COR-L47 (cell line): ENCODE measurements at regions not wholly inside any gene's neighbourhood (a gene's known extent, or its start where the extent isn't known, plus 50 kb on each side); places are given as distances from the start of the nearest gene placed in this dataset.

Experiments
- DNase-seq: peaks from one replicate; lab custom pipeline; 2025; lab: John Stamatoyannopoulos, UW

DNA sequence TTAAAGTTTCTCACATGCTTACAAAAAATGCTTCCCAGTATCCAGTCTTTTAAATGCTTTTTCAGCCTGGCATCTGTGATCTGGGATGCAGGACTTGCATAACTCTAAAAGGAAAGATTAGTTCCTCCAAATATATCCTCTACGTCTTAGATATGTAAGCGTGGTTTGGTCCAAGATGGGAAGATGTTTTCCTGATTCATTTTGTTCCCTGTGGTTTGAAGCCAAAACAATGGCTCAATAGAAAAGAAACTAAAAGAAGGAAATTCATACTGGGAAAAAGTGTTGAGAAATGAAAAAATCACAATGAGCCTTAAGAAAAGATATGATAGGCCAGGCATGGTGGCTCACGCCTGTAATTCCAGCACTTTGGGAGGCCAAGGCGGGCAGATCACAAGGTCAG lies 1002.8 kb downstream of the NAALADL2 start:
- no peak for DNase-seq
